Testis (tissue), 2 donors: ENCODE measurements at regions not wholly inside any gene's neighbourhood (a gene's known extent, or its start where the extent isn't known, plus 50 kb on each side); places are given as distances from the start of the nearest gene placed in this dataset.

Experiments
- DNase-seq: peaks from one replicate; pipeline ENCODE4 v3.0.0-alpha.2; 2019
- H3K27ac ChIP-seq, 2 donors: fragments of 200-600 bp; sonication (generic); one replicate each; pipeline ENCODE4 v1.5.1; 2019
- H3K27me3 ChIP-seq: fragments of 200-600 bp; sonication (generic); one replicate; pipeline ENCODE4 v1.5.1; 2019
- H3K36me3 ChIP-seq: fragments of 200-600 bp; sonication (generic); one replicate; pipeline ENCODE4 v1.5.1; 2017; ENCODE audit warnings: low read depth; ENCODE audit errors: missing control alignments
- H3K4me1 ChIP-seq: fragments of 200-600 bp; sonication (generic); one replicate; pipeline ENCODE4 v1.5.1; 2019
- H3K4me3 ChIP-seq, 2 donors: fragments of 200-600 bp; sonication (generic); one replicate each; pipeline ENCODE4 v1.5.1; 2017 to 2019
- H3K9me3 ChIP-seq: fragments of 200-600 bp; sonication (generic); one replicate; pipeline ENCODE4 v1.5.1; 2017
- CTCF ChIP-seq, 3 experiments: fragments of 450-650 bp in 2 of 3; fragments of 200-600 bp in 1 of 3; sonication (generic) in 1 of 3; IDR thresholded peaks; one replicate each; pipeline ENCODE4 v1.5.1; 2016 to 2019; ENCODE audit warnings: antibody characterized with exemption in 3 of 3, mild to moderate bottlenecking in 2 of 3, moderate library complexity in 1 of 3
- POLR2A ChIP-seq: fragments of 450-650 bp; IDR thresholded peaks from one replicate; pipeline ENCODE4 v1.6.1; 2017; ENCODE audit warnings: antibody characterized with exemption, mild to moderate bottlenecking, moderate library complexity
- WGBS, 2 donors: methylation state at CpG; one replicate each; pipeline ENCODE4 v1.1.5; 2018; 5-methylcytosine and 5-hydroxymethylcytosine counted together
- intact Hi-C: fragments of 100-400 bp; cut with DNase I; formaldehyde crosslinking; loops from one replicate; pipeline ENCODE4 v1.15.1; 2023; ENCODE audit warnings: low total_unique reads

GRCh38 chr1:239058190-239058589, 328.2 kb upstream of the CHRM3 start:
- Histone ChIP-seq H3K27me3 (no peaks in the 10 kb centered on the region), H3K27ac (peak overlapping the region in 1 of 2 donors; percentile 59), H3K4me1 (peaks cover 7% of the 10 kb centered on the region), H3K36me3 (no peaks in the 10 kb centered on the region), H3K4me3 (no peak overlapping the region), H3K9me3 (no peaks in the 10 kb centered on the region)
- intact Hi-C loops: no loop called here
- WGBS, 2 donors: 51 to 60% methylated on average over 6 of the region's 6 CpGs
- DNase-seq: no peak
- TF ChIP-seq POLR2A: no peak
- TF ChIP-seq CTCF (IDR thresholded peaks at IDR 0.05): no peak

GRCh38 chr1:239056940-239057339, 329.4 kb upstream of the CHRM3 start:
- intact Hi-C loops: no loop called here

GRCh38 chr1:239053279-239053678, 333.1 kb upstream of the CHRM3 start:
- WGBS, 2 donors: 44 to 53% methylated on average over 3 of the region's 3 CpGs
- intact Hi-C loops: no loop called here
- H3K36me3 ChIP-seq: no peaks in the 10 kb centered on the region
- TF ChIP-seq POLR2A: no peak
- no peak for TF ChIP-seq CTCF (IDR thresholded peaks at IDR 0.05)
- H3K27me3 ChIP-seq: no peaks in the 10 kb centered on the region
- H3K4me1 ChIP-seq: peaks cover 7% of the 10 kb centered on the region
- H3K4me3 ChIP-seq: no peak overlapping the region
- no peaks in the 10 kb centered on the region for H3K9me3 ChIP-seq
- no peak for DNase-seq
- no peak overlapping the region for H3K27ac ChIP-seq

More at GRCh38 chr1:239056940-239057339, 329.4 kb upstream of the CHRM3 start:
- H3K9me3 ChIP-seq: no peaks in the 10 kb centered on the region
- 37 to 48% methylated on average over 3 of the region's 3 CpGs for WGBS, 2 donors
- no peak overlapping the region for H3K4me3 ChIP-seq
- peak overlapping the region; percentile 44 to 59 for H3K27ac ChIP-seq
- no peaks in the 10 kb centered on the region for H3K36me3 ChIP-seq
- TF ChIP-seq POLR2A (no peak), CTCF (IDR thresholded peaks at IDR 0.05) (no peak)
- H3K4me1 ChIP-seq: peaks cover 7% of the 10 kb centered on the region
- H3K27me3 ChIP-seq: no peaks in the 10 kb centered on the region
- peak; percentile 91 for DNase-seq

GRCh38 chr1:239049571-239049970, 336.8 kb upstream of the CHRM3 start:
- H3K27me3 ChIP-seq: no peaks in the 10 kb centered on the region
- no peaks in the 10 kb centered on the region for H3K9me3 ChIP-seq
- TF ChIP-seq CTCF (IDR thresholded peaks at IDR 0.05) (no peak), POLR2A (no peak)
- DNase-seq: no peak
- H3K4me3 ChIP-seq: no peak overlapping the region
- no peaks in the 10 kb centered on the region for H3K4me1 ChIP-seq
- H3K36me3 ChIP-seq: no peaks in the 10 kb centered on the region
- no peak overlapping the region for H3K27ac ChIP-seq
- intact Hi-C loops: no loop called here

- no peaks in the 10 kb centered on the region for H3K36me3 ChIP-seq
- DNase-seq: no peak
- intact Hi-C loops: no loop called here
- H3K9me3 ChIP-seq: no peaks in the 10 kb centered on the region
- H3K27ac ChIP-seq: no peak overlapping the region
- H3K4me3 ChIP-seq: no peak overlapping the region
- H3K27me3 ChIP-seq: no peaks in the 10 kb centered on the region
- no peaks in the 10 kb centered on the region for H3K4me1 ChIP-seq
- 69% methylated on average over 3 of the region's 3 CpGs for WGBS, 2 donors
- TF ChIP-seq POLR2A (no peak), CTCF (IDR thresholded peaks at IDR 0.05) (no peak)
Measured at GRCh38 chr1:239044829-239045228, 341.5 kb upstream of the CHRM3 start.
